PC-3 (cell line): ENCODE measurements at regions not wholly inside any gene's neighbourhood (a gene's known extent, or its start where the extent isn't known, plus 50 kb on each side); places are given as distances from the start of the nearest gene placed in this dataset.
A peak's percentile ranks its signal among the peaks of the same experiment; 100 is the strongest.

Experiments
- ATAC-seq: fragments of 200-7000 bp; cut with Tn5 transposase; 2 replicates; pipeline ENCODE4 v1.9.1; 2020; ENCODE audit warnings: mild to moderate bottlenecking, moderate library complexity
- BruUV-seq: library from RNA; stranded (reverse); fragments of 400-500 nt; replicated peaks from 2 replicates; lab custom pipeline; 2021; lab: Mats Ljungman, UMichigan
- CTCF ChIA-PET: fragments of 300-600 bp; sonication (Branson Sonifier 250); formaldehyde crosslinking; loops from one replicate; lab custom pipeline; 2022; ENCODE audit warnings: antibody characterized with exemption; lab: Charles Lee
- POLR2A ChIA-PET: fragments of 300-600 bp; sonication (Branson Sonifier 250); formaldehyde crosslinking; loops from one replicate; lab custom pipeline; 2022; ENCODE audit warnings: antibody characterized with exemption; ENCODE audit not compliant: unreplicated experiment; lab: Charles Lee
- DNase-seq: peaks from one replicate; pipeline ENCODE4 v3.0.0-alpha.2; 2015
- H2AFZ ChIP-seq: fragments of 300-600 bp; sonication (generic); 2 replicates; pipeline ENCODE4 v1.6.0; 2016; ENCODE audit warnings: antibody characterized with exemption, low read length
- H3F3A ChIP-seq: fragments of 300-600 bp; sonication (generic); one replicate; pipeline ENCODE4 v1.6.0; 2017; ENCODE audit warnings: antibody characterized with exemption, low read length, control low read depth, mild to moderate bottlenecking; ENCODE audit not compliant: unreplicated experiment
- H3K27ac ChIP-seq: fragments of 300-600 bp; sonication (generic); 2 replicates; pipeline ENCODE4 v1.5.1; 2016; ENCODE audit warnings: mild to moderate bottlenecking, low read length
- H3K27me3 ChIP-seq: fragments of 300-600 bp; sonication (generic); 2 replicates; pipeline ENCODE4 v1.6.1; 2016; ENCODE audit warnings: low read length, mixed read lengths
- H3K36me3 ChIP-seq: fragments of 300-600 bp; sonication (generic); 2 replicates; pipeline ENCODE4 v1.6.1; 2016; ENCODE audit warnings: low read depth, mixed run types, low read length, mixed read lengths
- H3K4me1 ChIP-seq: fragments of 300-600 bp; sonication (generic); 2 replicates; pipeline ENCODE4 v1.5.1; 2016; ENCODE audit warnings: low read length; ENCODE audit not compliant: insufficient read depth
- H3K4me2 ChIP-seq: fragments of 300-600 bp; sonication (generic); 2 replicates; pipeline ENCODE4 v1.6.0; 2016; ENCODE audit warnings: low read length
- H3K4me3 ChIP-seq: fragments of 300-600 bp; sonication (generic); 2 replicates; pipeline ENCODE4 v1.5.1; 2016; ENCODE audit warnings: mild to moderate bottlenecking, low read length, mixed read lengths
- H3K79me2 ChIP-seq: fragments of 300-600 bp; sonication (generic); 2 replicates; pipeline ENCODE4 v1.6.1; 2017; ENCODE audit warnings: low read length, mixed read lengths
- H3K9ac ChIP-seq: fragments of 300-600 bp; sonication (generic); 2 replicates; pipeline ENCODE4 v1.6.0; 2016; ENCODE audit warnings: mild to moderate bottlenecking, low read length
- H3K9me2 ChIP-seq: fragments of 300-600 bp; sonication (generic); replicated peaks from 2 replicates; pipeline ENCODE4 v1.6.1; 2016; ENCODE audit warnings: mixed run types, low read length, mixed read lengths
- H3K9me3 ChIP-seq: fragments of 300-600 bp; sonication (generic); 2 replicates; pipeline ENCODE4 v1.6.1; 2016; ENCODE audit warnings: low read length, mixed read lengths
- H4K20me1 ChIP-seq: fragments of 300-600 bp; sonication (generic); 2 replicates; pipeline ENCODE4 v1.6.1; 2016; ENCODE audit warnings: low read length, mixed read lengths
- CTCF ChIP-seq: fragments of 300-600 bp; sonication (generic); conservative IDR thresholded peaks from 2 replicates; pipeline ENCODE4 v1.5.1; 2017; ENCODE audit warnings: antibody characterized with exemption, low read depth, mild to moderate bottlenecking, low read length
- EZH2 ChIP-seq: fragments of 300-600 bp; sonication (generic); IDR thresholded peaks from one replicate; pipeline ENCODE4 v1.6.1; 2017; ENCODE audit warnings: antibody characterized with exemption, mild to moderate bottlenecking, low read length; ENCODE audit not compliant: unreplicated experiment
- EZH2phosphoT487 ChIP-seq: fragments of 300-600 bp; sonication (generic); IDR thresholded peaks from 2 replicates; pipeline ENCODE4 v1.6.1; 2018; ENCODE audit warnings: mild to moderate bottlenecking, antibody characterized with exemption, low read length, borderline replicate concordance
- intact Hi-C: fragments of 100-400 bp; cut with micrococcal nuclease; formaldehyde crosslinking; loops from 2 replicates; pipeline ENCODE4 v1.9.0; 2023

- H3K79me2 ChIP-seq, result no peaks in the 10 kb centered on the region
- H3K9me2 ChIP-seq, result no peaks in the 10 kb centered on the region
- no peaks in the 10 kb centered on the region for H3K27me3 ChIP-seq
- H3K4me2 ChIP-seq, result peak overlapping the region; percentile 76
- intact Hi-C loops, result loop anchor here (2.0 kb wide), 2 partner anchors 113 to 139 kb away; partner anchors contain the start of gene ZNF608
- no peak overlapping the region for H2AFZ ChIP-seq
- H3K27ac ChIP-seq, result peak overlapping the region; percentile 96
- no TSS peak for BruUV-seq
- H3K4me3 ChIP-seq, result 0 out of 2 replicates have a peak overlapping the region, but pooled peaks have one; percentile 11
- TF ChIP-seq CTCF (no peak), EZH2 (no peak), EZH2phosphoT487 (no peak)
- no peaks in the 10 kb centered on the region for H3K36me3 ChIP-seq
- H3F3A ChIP-seq, result peaks cover 3% of the 10 kb centered on the region
- peak overlapping the region; percentile 54 for H3K9ac ChIP-seq
- DNase-seq, result peak; percentile 71
- CTCF ChIA-PET, result no interaction called here
- peaks cover 34% of the 10 kb centered on the region for H3K4me1 ChIP-seq
- POLR2A ChIA-PET, result no interaction called here
- no peaks in the 10 kb centered on the region for H4K20me1 ChIP-seq
- no peaks in the 10 kb centered on the region for H3K9me3 ChIP-seq
- ATAC-seq, result peak; percentile 67
These were observed 112.2 kb downstream of the ZNF608 start for GRCh38 chr5:124634228-124634739.

DNA sequence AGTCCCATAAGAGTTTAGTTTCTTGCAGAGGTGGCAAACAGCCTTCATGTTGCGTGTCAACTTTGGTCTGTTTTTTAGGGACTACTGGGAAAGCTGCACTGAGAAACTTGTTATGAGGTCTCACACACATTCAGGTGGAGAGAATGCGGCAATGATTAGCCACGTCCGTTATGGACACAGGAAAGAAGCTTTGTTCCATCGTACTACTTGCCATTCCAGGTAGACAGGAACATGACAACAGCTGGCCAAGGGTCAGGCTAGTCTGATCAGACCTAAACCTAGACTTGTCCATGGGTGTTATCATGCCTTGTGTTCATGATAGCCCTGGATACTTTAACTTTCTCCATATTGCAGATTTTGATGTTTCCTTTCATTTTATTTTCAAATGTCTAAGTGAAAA lies 113.2 kb downstream of the ZNF608 start:
- Histone ChIP-seq H3K9ac (no peak overlapping the region), H4K20me1 (no peaks in the 10 kb centered on the region), H3K4me1 (peaks cover 36% of the 10 kb centered on the region), H3K4me2 (no peak overlapping the region), H3K27me3 (no peaks in the 10 kb centered on the region), H3F3A (peaks cover 3% of the 10 kb centered on the region), H3K9me2 (no peaks in the 10 kb centered on the region), H3K4me3 (no peak overlapping the region), H3K9me3 (no peaks in the 10 kb centered on the region), H2AFZ (no peak overlapping the region), H3K36me3 (no peaks in the 10 kb centered on the region), H3K27ac (no peak overlapping the region), H3K79me2 (no peaks in the 10 kb centered on the region)
- TF ChIP-seq CTCF, result no peak
- TF ChIP-seq EZH2phosphoT487, result no peak
- no peak for TF ChIP-seq EZH2
- ATAC-seq (no peak), DNase-seq (no peak)
- CTCF ChIA-PET, result no interaction called here
- BruUV-seq, result no TSS peak
- POLR2A ChIA-PET, result no interaction called here
- intact Hi-C loops, result no loop called here

DNA sequence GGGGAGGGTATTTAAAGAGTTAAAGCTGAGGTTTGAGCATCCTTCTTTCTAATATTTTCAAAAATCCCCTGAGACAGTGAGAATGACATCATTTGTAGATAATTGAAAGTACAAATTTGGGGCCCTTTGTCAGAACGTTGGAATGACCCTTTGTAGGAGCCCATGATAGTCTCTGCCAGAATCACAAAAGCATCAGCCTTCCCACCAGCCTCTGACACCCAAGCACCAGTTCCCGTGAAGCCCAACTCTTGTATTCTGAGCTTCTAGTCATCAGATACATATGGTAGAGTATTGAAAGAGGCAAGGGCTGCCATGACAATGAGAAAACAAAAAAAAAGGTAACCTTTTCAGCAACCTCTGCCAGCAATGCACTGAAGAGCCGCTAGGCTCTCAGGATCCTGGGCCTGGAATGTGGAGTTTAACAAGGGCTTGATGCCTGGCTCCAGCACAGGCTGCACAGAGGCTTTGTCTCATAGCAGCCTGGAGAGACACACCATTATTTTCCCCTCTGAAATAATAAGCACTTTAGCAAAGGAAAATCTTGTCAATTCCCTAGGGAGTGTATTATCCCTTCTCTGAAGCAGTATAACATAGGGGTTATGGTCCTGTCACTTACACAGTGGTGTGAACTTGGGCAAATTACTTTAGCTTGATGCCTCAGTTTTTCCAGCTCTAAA lies 114.4 kb downstream of the ZNF608 start:
- no peaks in the 10 kb centered on the region for H3K27me3 ChIP-seq
- DNase-seq (no peak), ATAC-seq (no peak)
- CTCF ChIA-PET, result no interaction called here
- no peak overlapping the region for H3K27ac ChIP-seq
- no TSS peak for BruUV-seq
- H3F3A ChIP-seq, result peaks cover 3% of the 10 kb centered on the region
- peaks cover 36% of the 10 kb centered on the region for H3K4me1 ChIP-seq
- POLR2A ChIA-PET, result no interaction called here
- H3K4me2 ChIP-seq, result no peak overlapping the region
- H3K9me2 ChIP-seq, result no peaks in the 10 kb centered on the region
- no peaks in the 10 kb centered on the region for H3K36me3 ChIP-seq
- H3K9ac ChIP-seq, result no peak overlapping the region
- intact Hi-C loops, result no loop called here
- H3K4me3 ChIP-seq, result no peak overlapping the region
- H4K20me1 ChIP-seq, result no peaks in the 10 kb centered on the region
- H3K79me2 ChIP-seq, result no peaks in the 10 kb centered on the region
- H2AFZ ChIP-seq, result no peak overlapping the region
- H3K9me3 ChIP-seq, result no peaks in the 10 kb centered on the region
- TF ChIP-seq EZH2phosphoT487 (no peak), EZH2 (no peak), CTCF (no peak)
